Ovary (tissue), 3 donors: ENCODE measurements at regions not wholly inside any gene's neighbourhood (a gene's known extent, or its start where the extent isn't known, plus 50 kb on each side); places are given as distances from the start of the nearest gene placed in this dataset.

ENCODE experiments used
- EP300 ChIP-seq: sonication (generic); formaldehyde crosslinking; IDR thresholded peaks from one replicate; pipeline ENCODE4 v1.6.1; 2017; ENCODE audit warnings: antibody characterized with exemption
- POLR2A ChIP-seq: fragments of 450-650 bp; IDR thresholded peaks from one replicate; pipeline ENCODE4 v1.6.1; 2017; ENCODE audit warnings: antibody characterized with exemption, mild to moderate bottlenecking, moderate library complexity
- TF ChIP-seq, protein P1 (sequence below), 3 donors: fragments of 450-650 bp in 2 of 3; fragments of 200-600 bp in 1 of 3; IDR thresholded peaks; one replicate each; pipeline versions ENCODE4 v1.5.1 to v1.8.0; 2016 to 2022; ENCODE audit warnings: antibody characterized with exemption in 3 of 3, mild to moderate bottlenecking in 1 of 3
- donor health status: DM: no; HTN: no; CAD: no.

GRCh38 chr5:133821311-133821741, 147.1 kb downstream of the C5orf15 start:
- TF ChIP-seq, protein P1, sequence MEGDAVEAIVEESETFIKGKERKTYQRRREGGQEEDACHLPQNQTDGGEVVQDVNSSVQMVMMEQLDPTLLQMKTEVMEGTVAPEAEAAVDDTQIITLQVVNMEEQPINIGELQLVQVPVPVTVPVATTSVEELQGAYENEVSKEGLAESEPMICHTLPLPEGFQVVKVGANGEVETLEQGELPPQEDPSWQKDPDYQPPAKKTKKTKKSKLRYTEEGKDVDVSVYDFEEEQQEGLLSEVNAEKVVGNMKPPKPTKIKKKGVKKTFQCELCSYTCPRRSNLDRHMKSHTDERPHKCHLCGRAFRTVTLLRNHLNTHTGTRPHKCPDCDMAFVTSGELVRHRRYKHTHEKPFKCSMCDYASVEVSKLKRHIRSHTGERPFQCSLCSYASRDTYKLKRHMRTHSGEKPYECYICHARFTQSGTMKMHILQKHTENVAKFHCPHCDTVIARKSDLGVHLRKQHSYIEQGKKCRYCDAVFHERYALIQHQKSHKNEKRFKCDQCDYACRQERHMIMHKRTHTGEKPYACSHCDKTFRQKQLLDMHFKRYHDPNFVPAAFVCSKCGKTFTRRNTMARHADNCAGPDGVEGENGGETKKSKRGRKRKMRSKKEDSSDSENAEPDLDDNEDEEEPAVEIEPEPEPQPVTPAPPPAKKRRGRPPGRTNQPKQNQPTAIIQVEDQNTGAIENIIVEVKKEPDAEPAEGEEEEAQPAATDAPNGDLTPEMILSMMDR (IDR thresholded peaks at IDR 0.05), result no peak
- TF ChIP-seq POLR2A (no peak), EP300 (no peak)
